ENCODE measurements at regions not wholly inside any gene's neighbourhood (a gene's known extent, or its start where the extent isn't known, plus 50 kb on each side); places are given as distances from the start of the nearest gene placed in this dataset.

- Histone ChIP-seq H3K4me1 (ENCODE audit: insufficient read depth) (no peaks in the 10 kb centered on the region), H3K27ac (no peak overlapping the region), H3K4me3 (no peak overlapping the region), H3K9me3 (no peaks in the 10 kb centered on the region), H3K36me3 (no peaks in the 10 kb centered on the region), H3K27me3 (no peaks in the 10 kb centered on the region)
- WGBS, 3 donors = 57 to 67% (median 64%) methylated on average over 2 of the region's 2 CpGs
- intact Hi-C loops (cut with DNase I) = no loop called here
- TF ChIP-seq CTCF (IDR thresholded peaks at IDR 0.05) = no peak
- DNase-seq = no peak
Observed at GRCh38 chr2:118388771-118389170, 300.5 kb downstream of the INSIG2 start.

GRCh38 chr2:118387509-118387908, 299.2 kb downstream of the INSIG2 start:
- no peak for DNase-seq
- no peaks in the 10 kb centered on the region for H3K36me3 ChIP-seq
- no peak overlapping the region for H3K27ac ChIP-seq
- no peaks in the 10 kb centered on the region for H3K4me1 ChIP-seq (ENCODE audit: insufficient read depth)
- no peaks in the 10 kb centered on the region for H3K27me3 ChIP-seq
- no peak for TF ChIP-seq EP300 (IDR thresholded peaks at IDR 0.05)
- TF ChIP-seq CTCF (IDR thresholded peaks at IDR 0.05) = no peak
- no peak for TF ChIP-seq POLR2A (IDR thresholded peaks at IDR 0.05)
- intact Hi-C loops (cut with DNase I) = no loop called here
- H3K9me3 ChIP-seq = no peaks in the 10 kb centered on the region
- WGBS, 3 donors = 73 to 80% (median 74%) methylated on average over 1 of the region's 1 CpG
- no peak overlapping the region for H3K4me3 ChIP-seq

GRCh38 chr2:118386641-118387302, 298.5 kb downstream of the INSIG2 start:
- intact Hi-C loops (cut with DNase I) = no loop called here

GRCh38 chr2:118380915-118381653, 292.8 kb downstream of the INSIG2 start:
- WGBS, 3 donors = 46 to 53% (median 52%) methylated on average over 3 of the region's 3 CpGs
- Histone ChIP-seq H3K4me1 (ENCODE audit: insufficient read depth) (no peaks in the 10 kb centered on the region), H3K4me3 (no peak overlapping the region), H3K27ac (no peak overlapping the region), H3K36me3 (no peaks in the 10 kb centered on the region), H3K9me3 (no peaks in the 10 kb centered on the region), H3K27me3 (no peaks in the 10 kb centered on the region)
- TF ChIP-seq CTCF (IDR thresholded peaks at IDR 0.05) = no peak
- no peak for TF ChIP-seq EP300 (IDR thresholded peaks at IDR 0.05)
- TF ChIP-seq POLR2A (IDR thresholded peaks at IDR 0.05) = no peak
- intact Hi-C loops (cut with DNase I) = no loop called here
- no peak for DNase-seq

More at GRCh38 chr2:118386641-118387302, 298.5 kb downstream of the INSIG2 start:
- no peaks in the 10 kb centered on the region for H3K9me3 ChIP-seq
- H3K27ac ChIP-seq = no peak overlapping the region
- no peak overlapping the region for H3K4me3 ChIP-seq
- no peak for DNase-seq
- 69 to 72% (median 70%) methylated on average over 9 of the region's 9 CpGs for WGBS, 3 donors
- no peaks in the 10 kb centered on the region for H3K36me3 ChIP-seq
- no peaks in the 10 kb centered on the region for H3K27me3 ChIP-seq
- no peaks in the 10 kb centered on the region for H3K4me1 ChIP-seq (ENCODE audit: insufficient read depth)
- no peak for TF ChIP-seq EP300 (IDR thresholded peaks at IDR 0.05)
- no peak for TF ChIP-seq CTCF (IDR thresholded peaks at IDR 0.05)
- TF ChIP-seq POLR2A (IDR thresholded peaks at IDR 0.05) = no peak

Data from ovary (tissue), 7 donors.